GM12878 (cell line): ENCODE measurements at regions not wholly inside any gene's neighbourhood (a gene's known extent, or its start where the extent isn't known, plus 50 kb on each side); places are given as distances from the start of the nearest gene placed in this dataset.

ENCODE experiments used
- ATAC-seq: fragments of 200-7000 bp; cut with Tn5 transposase; 3 replicates; pipeline ENCODE4 v1.9.1; 2020; ENCODE audit warnings: mild to moderate bottlenecking, moderate library complexity
- BruUV-seq: library from RNA; stranded (reverse); fragments of 400-500 nt; replicated peaks from 2 replicates; lab custom pipeline; 2021; lab: Mats Ljungman, UMichigan
- CTCF ChIA-PET: fragments of 300-600 bp; sonication (Branson Sonifier 250); formaldehyde crosslinking; extraction: SDS; loops from one replicate; lab custom pipeline; 2021; ENCODE audit warnings: inconsistent platforms; lab: Yijun Ruan, JAX
- POLR2A ChIA-PET: fragments of 350-600 bp; formaldehyde crosslinking; extraction: SDS; loops from one replicate; lab custom pipeline; 2021; ENCODE audit warnings: inconsistent platforms; lab: Charles Lee
- RAD21 ChIA-PET: fragments of 300-600 bp; sonication (Branson Sonifier 250); formaldehyde crosslinking; loops from one replicate; lab custom pipeline; 2023; ENCODE audit warnings: antibody characterized with exemption; ENCODE audit not compliant: unreplicated experiment; lab: Charles Lee
- SMC1A ChIA-PET: fragments of 300-600 bp; sonication (Branson Sonifier 250); formaldehyde crosslinking; loops from one replicate; lab custom pipeline; 2023; ENCODE audit not compliant: unreplicated experiment, uncharacterized antibody; lab: Charles Lee
- DNase-seq: peaks from one replicate; pipeline ENCODE4 v3.0.0-alpha.2; 2011; ENCODE audit warnings: low read depth, low spot score
- FAIRE-seq: peaks from 3 replicates; lab custom pipeline; 2011; peaks lifted over from hg19 to GRCh38; lab: Jason Lieb, UNC
- H2AFZ ChIP-seq: 2 replicates; pipeline ENCODE4 v1.6.0; 2011; ENCODE audit warnings: low read depth, low read length, control low read depth; ENCODE audit not compliant: control insufficient read depth
- H3K27ac ChIP-seq: 2 replicates; pipeline ENCODE4 v1.5.1; 2011; ENCODE audit warnings: control low read depth; ENCODE audit not compliant: control insufficient read depth, insufficient read depth
- H3K27me3 ChIP-seq, 2 experiments: replicated peaks in 1 of 2; 2 replicates each; pipeline versions ENCODE4 v1.6.0 to v1.6.1; 2011; ENCODE audit warnings: low read length in 1 of 2; ENCODE audit not compliant: control insufficient read depth in 2 of 2, insufficient read depth in 2 of 2
- H3K36me3 ChIP-seq, 2 experiments: 2 replicates each; pipeline ENCODE4 v1.5.1; 2011; ENCODE audit warnings: low read length in 1 of 2; ENCODE audit not compliant: control insufficient read depth in 2 of 2, insufficient read depth in 2 of 2
- H3K4me1 ChIP-seq: 2 replicates; pipeline ENCODE4 v1.6.1; 2011; ENCODE audit warnings: mild to moderate bottlenecking, low read length, moderate library complexity, mixed read lengths; ENCODE audit not compliant: control insufficient read depth, insufficient read depth
- H3K4me2 ChIP-seq: 2 replicates; pipeline ENCODE4 v1.6.0; 2011; ENCODE audit warnings: control low read depth; ENCODE audit not compliant: control insufficient read depth, insufficient read depth
- H3K4me3 ChIP-seq: fragments of 200-600 bp; sonication (generic); 2 replicates; pipeline ENCODE4 v1.5.1; 2016
- H3K79me2 ChIP-seq: 2 replicates; pipeline ENCODE4 v1.6.0; 2011; ENCODE audit warnings: low read length; ENCODE audit not compliant: control insufficient read depth, insufficient read depth
- H3K9ac ChIP-seq: 2 replicates; pipeline ENCODE4 v1.8.0; 2011; ENCODE audit warnings: low read length, control low read depth, mixed read lengths; ENCODE audit not compliant: control insufficient read depth, insufficient read depth
- H3K9me3 ChIP-seq: replicated peaks from 3 replicates; pipeline ENCODE4 v1.5.1; 2011; ENCODE audit warnings: mild to moderate bottlenecking, low read length; ENCODE audit not compliant: control insufficient read depth, insufficient read depth
- H4K20me1 ChIP-seq: 2 replicates; pipeline ENCODE4 v1.6.0; 2011; ENCODE audit not compliant: control insufficient read depth, insufficient read depth
- BHLHE40 ChIP-seq, 2 experiments: fragments of 450-650 bp in 1 of 2; IDR thresholded peaks; 2 replicates each; pipeline ENCODE4 v1.6.1; 2011 to 2017; ENCODE audit warnings: low read depth in 2 of 2, borderline replicate concordance in 1 of 2, improper control_type of control experiment in 1 of 2, low read length in 1 of 2, mild to moderate bottlenecking in 1 of 2
- CREM ChIP-seq: IDR thresholded peaks from 2 replicates; pipeline ENCODE4 v1.6.1; 2014; ENCODE audit warnings: antibody characterized with exemption, low read depth
- DPF2 ChIP-seq: fragments of 450-650 bp; IDR thresholded peaks from 2 replicates; pipeline ENCODE4 v1.6.1; 2017; ENCODE audit warnings: mild to moderate bottlenecking
- E4F1 ChIP-seq: fragments of 450-650 bp; IDR thresholded peaks from 2 replicates; pipeline ENCODE4 v1.6.1; 2018; ENCODE audit warnings: borderline replicate concordance, mild to moderate bottlenecking; ENCODE audit not compliant: partially characterized antibody
- EED ChIP-seq: sonication (generic); IDR thresholded peaks from 2 replicates; pipeline ENCODE4 v1.6.1; 2016; ENCODE audit warnings: antibody characterized with exemption, low read depth
- IKZF2 ChIP-seq, 2 experiments: fragments of 450-650 bp; IDR thresholded peaks; 2 replicates each; pipeline ENCODE4 v1.6.1; 2017; ENCODE audit warnings: mild to moderate bottlenecking in 2 of 2, moderate library complexity in 2 of 2
- MEF2B ChIP-seq: fragments of 450-650 bp; IDR thresholded peaks from 2 replicates; pipeline ENCODE4 v1.6.1; 2018; ENCODE audit warnings: mild to moderate bottlenecking, moderate library complexity; ENCODE audit not compliant: partially characterized antibody, poor library complexity, severe bottlenecking
- NBN ChIP-seq: fragments of 450-650 bp; IDR thresholded peaks from 2 replicates; pipeline ENCODE4 v1.6.1; 2016
- NFYA ChIP-seq: IDR thresholded peaks from 2 replicates; pipeline ENCODE4 v1.6.1; 2011; ENCODE audit warnings: low read depth, mild to moderate bottlenecking, low read length, improper control_type of control experiment, borderline replicate concordance
- NR2C2 ChIP-seq: IDR thresholded peaks from 2 replicates; pipeline ENCODE4 v1.6.1; 2011; ENCODE audit warnings: borderline replicate concordance, low read depth; ENCODE audit not compliant: control insufficient read depth, insufficient read length
- PML ChIP-seq: IDR thresholded peaks from 2 replicates; pipeline ENCODE4 v1.6.1; 2012; ENCODE audit warnings: low read length, inconsistent platforms
- RAD21 ChIP-seq: IDR thresholded peaks from 2 replicates; pipeline ENCODE4 v1.6.1; 2011; ENCODE audit warnings: mild to moderate bottlenecking, low read depth, low read length, moderate library complexity; ENCODE audit not compliant: insufficient read depth
- RB1 ChIP-seq: fragments of 450-650 bp; formaldehyde crosslinking; IDR thresholded peaks from 2 replicates; pipeline ENCODE4 v1.6.1; 2017; ENCODE audit warnings: mild to moderate bottlenecking, borderline replicate concordance
- RUNX3 ChIP-seq: IDR thresholded peaks from 2 replicates; pipeline ENCODE4 v1.6.1; 2012; ENCODE audit warnings: low read length, inconsistent platforms
- TCF3 ChIP-seq: IDR thresholded peaks from 2 replicates; pipeline ENCODE4 v1.6.1; 2012; ENCODE audit warnings: low read depth, mild to moderate bottlenecking, low read length, borderline replicate concordance; ENCODE audit not compliant: insufficient read depth
- WRNIP1 ChIP-seq: IDR thresholded peaks from 2 replicates; pipeline ENCODE4 v1.6.1; 2011; ENCODE audit warnings: low read depth, low read length, improper control_type of control experiment, borderline replicate concordance
- ZBTB4 ChIP-seq: fragments of 450-650 bp; formaldehyde crosslinking; IDR thresholded peaks from 2 replicates; pipeline ENCODE4 v1.4.0; 2022; ENCODE audit warnings: mild to moderate bottlenecking, moderate library complexity
- WGBS: methylation state at CpG from one replicate; pipeline ENCODE4 v1.1.6; 2016; ENCODE audit warnings: low lambda C conversion rate; ENCODE audit not compliant: insufficient replicate concordance, insufficient coverage; ENCODE audit errors: missing lambda C conversion rate; 5-methylcytosine and 5-hydroxymethylcytosine counted together
- in situ Hi-C: fragments of 300-500 bp; cut with MboI; formaldehyde crosslinking; loops from 9 replicates; pipeline ENCODE4 v1.14.3; 2018; ENCODE audit warnings: mixed read lengths
- intact Hi-C: fragments of 100-400 bp; cut with micrococcal nuclease; formaldehyde crosslinking; loops from one replicate; pipeline ENCODE4 v1.14.2; 2022; ENCODE audit not compliant: unreplicated experiment
- TF ChIP-seq, protein P1 (sequence below): fragments of 450-650 bp; IDR thresholded peaks from 2 replicates; pipeline ENCODE4 v1.6.1; 2016; ENCODE audit warnings: mild to moderate bottlenecking

- H3K27ac ChIP-seq, result no peak overlapping the region
- RAD21 ChIA-PET, result no interaction called here
- CTCF ChIA-PET, result interaction anchor here (0.6 to 1.8 kb wide), 5 partner anchors 124 to 1232 kb away, joined by 3 to 4 read pairs (median 3); no protein-coding TSS in a partner anchor
- DNase-seq, result no peak
- no TSS peak for BruUV-seq
- no peak overlapping the region for H2AFZ ChIP-seq
- no peak for FAIRE-seq
- no peaks in the 10 kb centered on the region for H4K20me1 ChIP-seq
- no peak overlapping the region for H3K4me3 ChIP-seq
- POLR2A ChIA-PET, result no interaction called here
- intact Hi-C loops, result no loop called here
- no peak overlapping the region for H3K4me2 ChIP-seq
- no peaks in the 10 kb centered on the region for H3K4me1 ChIP-seq
- no peaks in the 10 kb centered on the region for H3K36me3 ChIP-seq
- H3K9ac ChIP-seq, result no peak overlapping the region
- ATAC-seq, result no peak
- in situ Hi-C loops, result no loop called here
- no peaks in the 10 kb centered on the region for H3K9me3 ChIP-seq
- no peaks in the 10 kb centered on the region for H3K79me2 ChIP-seq
- SMC1A ChIA-PET, result no interaction called here
- H3K27me3 ChIP-seq, result no peaks in the 10 kb centered on the region; a peak in 1 of 4 replicates
- WGBS, result 0% methylated on average over 3 of the region's 3 CpGs
- TF ChIP-seq RAD21 (0 out of 2 replicates have a peak, but pooled peaks have one; percentile 9), NR2C2 (no peak), IKZF2 (IDR thresholded peaks at IDR 0.05) (no peak), TCF3 (no peak), DPF2 (no peak), MEF2B (no peak), NBN (no peak), EED (no peak), PML (no peak), E4F1 (no peak), CREM (no peak), ZBTB4 (CRISPR knock-in tag) (no peak), WRNIP1 (no peak), RB1 (no peak), BHLHE40 (IDR thresholded peaks at IDR 0.05; ENCODE audit: borderline replicate concordance in 1 of 2, low read depth in 2 of 2, low read length in 1 of 2) (no peak), NFYA (no peak), RUNX3 (no peak)
- TF ChIP-seq, protein P1, sequence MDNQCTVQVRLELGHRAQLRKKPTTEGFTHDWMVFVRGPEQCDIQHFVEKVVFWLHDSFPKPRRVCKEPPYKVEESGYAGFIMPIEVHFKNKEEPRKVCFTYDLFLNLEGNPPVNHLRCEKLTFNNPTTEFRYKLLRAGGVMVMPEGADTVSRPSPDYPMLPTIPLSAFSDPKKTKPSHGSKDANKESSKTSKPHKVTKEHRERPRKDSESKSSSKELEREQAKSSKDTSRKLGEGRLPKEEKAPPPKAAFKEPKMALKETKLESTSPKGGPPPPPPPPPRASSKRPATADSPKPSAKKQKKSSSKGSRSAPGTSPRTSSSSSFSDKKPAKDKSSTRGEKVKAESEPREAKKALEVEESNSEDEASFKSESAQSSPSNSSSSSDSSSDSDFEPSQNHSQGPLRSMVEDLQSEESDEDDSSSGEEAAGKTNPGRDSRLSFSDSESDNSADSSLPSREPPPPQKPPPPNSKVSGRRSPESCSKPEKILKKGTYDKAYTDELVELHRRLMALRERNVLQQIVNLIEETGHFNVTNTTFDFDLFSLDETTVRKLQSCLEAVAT, result no peak
These were observed 142.8 kb downstream of the AXIN2 start for GRCh38 chr17:65418622-65419021.
